ENCODE measurements at regions not wholly inside any gene's neighbourhood (a gene's known extent, or its start where the extent isn't known, plus 50 kb on each side); places are given as distances from the start of the nearest gene placed in this dataset.

GRCh38 chr2:49836017-49836416 lies 681.7 kb upstream of the FSHR start:
- FAIRE-seq (no peak), DNase-seq (ENCODE audit: low read depth, low spot score) (no peak)
- dilution Hi-C loops (cut with MboI; ENCODE audit: extremely low pct_ligation_motif_present, low sequenced_read_pairs), result no loop called here
- no peak for TF ChIP-seq CTCF (optimal IDR thresholded peaks at IDR 0.05 in 1 of 3, IDR thresholded peaks at IDR 0.05 in 1 of 3, conservative IDR thresholded peaks at IDR 0.05 in 1 of 3; ENCODE audit: extremely low read depth in 1 of 3, insufficient read depth in 2 of 3, low read length in 3 of 3)
- no peak for TF ChIP-seq EZH2 (IDR thresholded peaks at IDR 0.05; ENCODE audit: low read length)
- Histone ChIP-seq H3K4me2 (ENCODE audit: control insufficient read depth, extremely low read depth, insufficient read depth, low read depth, low read length) (no peak overlapping the region), H3K27ac (ENCODE audit: control insufficient read depth, insufficient read depth, low read length) (no peak overlapping the region), H3K4me3 (ENCODE audit: control insufficient read depth in 2 of 3, extremely low read depth in 1 of 3, insufficient read depth in 2 of 3, low read depth in 1 of 3, low read length in 3 of 3) (no peak overlapping the region), H3K79me2 (ENCODE audit: control insufficient read depth, insufficient read depth, low read length) (no peaks in the 10 kb centered on the region), H3K9me1 (ENCODE audit: control insufficient read depth, extremely low read depth, insufficient read depth, low read length) (no peaks in the 10 kb centered on the region), H3K4me1 (ENCODE audit: control insufficient read depth, extremely low read depth, insufficient read depth, low read length) (peaks cover 2% of the 10 kb centered on the region), H3K9ac (ENCODE audit: control insufficient read depth, extremely low read depth, insufficient read depth, low read length) (no peak overlapping the region), H2AFZ (ENCODE audit: control insufficient read depth, low read length) (no peak overlapping the region), H3K36me3 (ENCODE audit: control insufficient read depth in 2 of 2, extremely low read depth in 1 of 2, insufficient read depth in 2 of 2, low read length in 2 of 2) (no peaks in the 10 kb centered on the region), H4K20me1 (ENCODE audit: control insufficient read depth, extremely low read depth, insufficient read depth, low read length) (no peaks in the 10 kb centered on the region), H3K9me3 (ENCODE audit: control insufficient read depth, low read depth, low read length) (no peaks in the 10 kb centered on the region), H3K27me3 (ENCODE audit: control insufficient read depth, extremely low read depth, insufficient read depth, low read length) (no peaks in the 10 kb centered on the region)

- Histone ChIP-seq H2AFZ (ENCODE audit: control insufficient read depth, low read length) (no peak overlapping the region), H3K36me3 (ENCODE audit: control insufficient read depth in 2 of 2, extremely low read depth in 1 of 2, insufficient read depth in 2 of 2, low read length in 2 of 2) (no peaks in the 10 kb centered on the region), H3K79me2 (ENCODE audit: control insufficient read depth, insufficient read depth, low read length) (no peaks in the 10 kb centered on the region), H3K4me2 (ENCODE audit: control insufficient read depth, extremely low read depth, insufficient read depth, low read depth, low read length) (no peak overlapping the region), H3K9ac (ENCODE audit: control insufficient read depth, extremely low read depth, insufficient read depth, low read length) (no peak overlapping the region), H3K9me1 (ENCODE audit: control insufficient read depth, extremely low read depth, insufficient read depth, low read length) (no peaks in the 10 kb centered on the region), H3K4me1 (ENCODE audit: control insufficient read depth, extremely low read depth, insufficient read depth, low read length) (no peaks in the 10 kb centered on the region), H3K27ac (ENCODE audit: control insufficient read depth, insufficient read depth, low read length) (no peak overlapping the region), H3K4me3 (ENCODE audit: control insufficient read depth in 2 of 3, extremely low read depth in 1 of 3, insufficient read depth in 2 of 3, low read depth in 1 of 3, low read length in 3 of 3) (no peak overlapping the region), H3K9me3 (ENCODE audit: control insufficient read depth, low read depth, low read length) (no peaks in the 10 kb centered on the region), H4K20me1 (ENCODE audit: control insufficient read depth, extremely low read depth, insufficient read depth, low read length) (no peaks in the 10 kb centered on the region), H3K27me3 (ENCODE audit: control insufficient read depth, extremely low read depth, insufficient read depth, low read length) (no peaks in the 10 kb centered on the region)
- DNase-seq (ENCODE audit: low read depth, low spot score) (no peak), FAIRE-seq (no peak)
- dilution Hi-C loops (cut with MboI; ENCODE audit: extremely low pct_ligation_motif_present, low sequenced_read_pairs), result no loop called here
- TF ChIP-seq CTCF (optimal IDR thresholded peaks at IDR 0.05 in 1 of 3, IDR thresholded peaks at IDR 0.05 in 1 of 3, conservative IDR thresholded peaks at IDR 0.05 in 1 of 3; ENCODE audit: extremely low read depth in 1 of 3, insufficient read depth in 2 of 3, low read length in 3 of 3), result no peak
- TF ChIP-seq EZH2 (IDR thresholded peaks at IDR 0.05; ENCODE audit: low read length), result no peak
Observed at GRCh38 chr2:49834433-49834832, 680.1 kb upstream of the FSHR start.
